NCI-H1417 treated with DMSO at 0.1 percent for 48 hours (cell line): ENCODE measurements at regions not wholly inside any gene's neighbourhood (a gene's known extent, or its start where the extent isn't known, plus 50 kb on each side); places are given as distances from the start of the nearest gene placed in this dataset.

Experiments used
- DNase-seq: peaks from one replicate; lab custom pipeline; 2025; lab: John Stamatoyannopoulos, UW

DNA sequence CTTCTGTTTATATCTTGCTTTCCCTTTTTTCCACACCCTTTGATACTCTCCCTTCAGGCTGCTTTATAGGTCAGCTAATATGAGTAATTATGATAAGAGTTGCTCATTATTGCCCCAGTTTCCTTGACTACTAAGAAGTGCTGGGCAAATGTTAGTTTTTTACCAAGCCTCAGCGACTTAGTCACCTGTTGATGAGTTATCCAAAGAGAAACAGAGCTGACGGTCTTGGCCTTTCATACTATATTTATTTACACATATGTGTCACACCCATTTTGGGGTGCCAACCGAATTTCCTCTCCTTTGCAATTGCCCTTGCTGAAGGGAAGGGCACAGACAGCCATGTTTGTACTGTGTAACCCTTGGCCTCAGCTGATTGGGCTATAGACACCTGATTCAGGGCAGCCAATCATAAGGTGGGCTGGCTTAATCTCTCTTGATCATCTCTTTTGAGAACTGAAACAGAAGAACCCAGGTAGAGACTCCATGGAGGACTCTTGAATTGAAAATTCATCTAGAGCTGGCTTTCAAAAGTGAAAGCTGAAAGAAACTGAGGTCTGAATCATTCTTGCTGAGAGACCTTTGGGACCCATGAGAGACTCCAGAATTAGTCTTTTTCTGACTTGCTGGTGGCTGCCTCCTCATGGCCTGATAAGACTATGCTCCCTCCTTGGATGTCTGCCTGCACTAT lies 111.7 kb upstream of the RPS6KA3 start:
- no peak for DNase-seq

DNA sequence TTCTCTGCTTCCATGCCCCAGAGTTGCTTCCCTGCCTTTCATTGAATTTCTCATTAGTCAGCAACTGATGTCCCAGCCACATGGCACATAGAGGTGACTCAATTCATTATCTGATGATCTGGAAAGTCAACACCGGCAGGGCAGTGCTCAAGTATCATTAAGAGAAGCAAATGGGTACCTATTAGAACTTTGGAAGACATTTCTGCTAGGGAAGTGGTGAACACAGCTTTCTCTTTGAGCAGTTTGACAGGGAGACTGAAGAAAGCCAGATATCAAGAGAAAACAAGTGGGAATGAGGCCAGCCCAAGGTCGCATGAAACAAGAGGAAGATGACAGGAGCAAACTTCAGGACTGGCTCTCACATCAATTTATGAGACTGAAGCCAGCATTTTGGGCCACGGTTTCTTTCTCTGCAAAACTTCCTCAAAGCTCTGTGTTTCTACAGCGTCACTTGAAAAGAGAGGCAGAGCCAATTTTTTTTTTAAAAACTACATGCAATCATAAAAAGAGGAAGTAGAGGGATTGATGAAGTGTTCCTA lies 108.3 kb upstream of the RPS6KA3 start:
- DNase-seq: no peak

DNA sequence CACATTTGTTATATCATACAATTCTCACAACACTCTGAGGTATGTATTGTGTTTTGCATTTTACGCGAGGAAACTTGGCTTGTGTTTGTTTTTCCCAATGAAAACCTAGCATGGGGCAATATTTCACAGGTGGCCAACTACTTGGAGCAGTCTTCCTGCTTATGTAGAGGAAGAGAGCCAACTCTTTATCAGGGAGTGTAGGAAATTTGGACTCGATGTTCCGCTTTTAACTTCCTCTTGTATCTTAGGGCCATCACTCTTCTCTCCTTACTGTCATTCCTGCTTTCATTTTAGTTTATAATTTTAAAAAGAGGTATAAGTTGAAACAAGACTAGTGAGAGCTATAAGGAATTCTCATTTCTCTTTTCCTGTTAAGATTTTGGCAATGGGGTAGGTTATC lies 107.7 kb upstream of the RPS6KA3 start:
- no peak for DNase-seq

DNA sequence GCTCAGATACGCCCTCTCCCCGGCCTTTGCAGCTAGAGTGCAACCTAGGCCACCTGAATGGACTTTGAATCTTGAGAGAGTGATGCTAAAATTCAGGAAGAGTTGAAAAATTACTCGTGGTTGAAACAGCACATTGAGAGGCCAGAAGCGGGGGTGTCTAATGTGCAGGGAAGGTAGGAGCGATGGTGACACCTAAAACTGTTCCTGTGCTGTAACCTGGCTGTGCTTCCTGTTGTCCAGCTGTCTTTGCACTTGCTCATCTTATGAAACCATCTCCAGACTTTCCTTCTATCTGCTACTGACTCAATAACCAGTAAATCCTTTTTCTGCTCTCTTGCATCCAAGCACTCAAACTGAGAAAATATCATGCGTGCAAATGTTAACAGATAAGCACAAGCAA lies 106.4 kb upstream of the RPS6KA3 start:
- DNase-seq: no peak

DNA sequence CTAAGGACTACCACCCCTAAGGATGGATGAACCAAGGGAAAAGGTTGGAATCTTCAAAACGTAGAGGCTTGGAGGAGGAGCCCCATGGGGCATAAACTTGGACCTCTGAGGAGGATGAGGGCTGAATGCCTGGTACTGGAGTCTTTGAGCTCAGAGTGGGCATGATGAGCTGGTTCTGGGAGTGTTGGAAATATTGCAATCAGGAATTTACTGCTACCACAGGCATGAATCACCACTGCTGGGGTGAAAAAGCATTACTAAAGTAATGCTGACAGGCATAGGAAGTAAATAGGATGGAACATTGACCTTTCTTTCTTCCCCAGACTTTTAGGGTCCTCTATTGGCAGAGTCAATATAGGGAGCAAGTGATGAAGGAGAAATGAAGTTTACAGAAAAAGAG lies 105.8 kb upstream of the RPS6KA3 start:
- no peak for DNase-seq

DNA sequence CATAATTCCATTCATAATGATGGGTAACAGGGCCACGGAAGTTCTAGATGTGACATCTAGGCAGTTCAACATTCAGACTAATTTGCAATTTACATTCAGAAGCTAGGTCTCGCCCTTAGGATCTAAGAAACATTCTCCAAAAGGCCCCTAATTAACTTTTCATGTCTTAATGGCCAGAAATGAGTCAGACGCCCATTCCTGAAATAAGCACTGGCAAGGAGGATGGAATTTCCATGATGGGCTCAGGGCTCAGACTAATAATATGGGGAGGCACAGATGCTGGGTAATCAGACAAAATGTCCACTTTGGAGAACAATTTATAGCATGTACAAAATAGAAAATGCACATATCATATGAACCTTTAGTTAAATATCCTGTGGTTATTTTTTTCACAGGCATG lies 102.8 kb upstream of the RPS6KA3 start:
- DNase-seq: no peak

DNA sequence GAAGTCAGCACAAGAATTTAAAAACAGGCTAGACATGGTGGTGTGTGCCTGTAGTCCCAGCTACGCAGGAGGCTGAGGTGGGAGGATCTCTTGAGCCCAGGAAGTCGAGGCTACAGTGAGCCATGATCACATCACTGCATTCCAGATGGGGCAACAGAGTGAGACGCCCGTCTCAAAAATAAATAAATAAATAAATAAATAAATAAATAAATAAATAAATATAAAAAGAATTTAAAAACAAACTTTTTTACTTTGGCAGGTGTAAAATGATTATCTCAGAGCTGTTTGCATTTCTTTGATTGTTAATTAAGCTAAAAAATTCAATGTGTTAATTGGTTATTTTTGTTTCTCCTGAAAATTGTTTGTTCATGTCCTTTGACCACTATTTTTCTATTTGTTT lies 97.5 kb upstream of the RPS6KA3 start:
- DNase-seq: no peak

DNA sequence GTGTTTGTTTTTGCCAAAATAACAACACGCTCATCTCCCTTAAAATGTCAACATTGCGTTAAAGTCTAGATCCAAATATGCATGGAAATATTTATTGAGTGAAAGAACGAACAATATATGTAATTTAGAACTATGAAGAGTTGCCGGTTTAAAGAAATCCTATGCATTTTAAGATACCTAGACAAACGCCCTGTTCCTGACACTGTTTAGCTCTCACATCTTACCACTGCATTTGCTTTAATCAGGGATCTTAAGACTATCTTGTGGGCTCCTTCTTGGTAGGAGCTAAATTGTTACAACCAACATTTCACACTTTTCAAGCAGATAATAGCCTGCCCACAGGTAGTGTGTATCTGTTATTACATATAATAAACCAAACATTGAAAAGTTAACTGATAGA lies 96.6 kb upstream of the RPS6KA3 start:
- DNase-seq: no peak

DNA sequence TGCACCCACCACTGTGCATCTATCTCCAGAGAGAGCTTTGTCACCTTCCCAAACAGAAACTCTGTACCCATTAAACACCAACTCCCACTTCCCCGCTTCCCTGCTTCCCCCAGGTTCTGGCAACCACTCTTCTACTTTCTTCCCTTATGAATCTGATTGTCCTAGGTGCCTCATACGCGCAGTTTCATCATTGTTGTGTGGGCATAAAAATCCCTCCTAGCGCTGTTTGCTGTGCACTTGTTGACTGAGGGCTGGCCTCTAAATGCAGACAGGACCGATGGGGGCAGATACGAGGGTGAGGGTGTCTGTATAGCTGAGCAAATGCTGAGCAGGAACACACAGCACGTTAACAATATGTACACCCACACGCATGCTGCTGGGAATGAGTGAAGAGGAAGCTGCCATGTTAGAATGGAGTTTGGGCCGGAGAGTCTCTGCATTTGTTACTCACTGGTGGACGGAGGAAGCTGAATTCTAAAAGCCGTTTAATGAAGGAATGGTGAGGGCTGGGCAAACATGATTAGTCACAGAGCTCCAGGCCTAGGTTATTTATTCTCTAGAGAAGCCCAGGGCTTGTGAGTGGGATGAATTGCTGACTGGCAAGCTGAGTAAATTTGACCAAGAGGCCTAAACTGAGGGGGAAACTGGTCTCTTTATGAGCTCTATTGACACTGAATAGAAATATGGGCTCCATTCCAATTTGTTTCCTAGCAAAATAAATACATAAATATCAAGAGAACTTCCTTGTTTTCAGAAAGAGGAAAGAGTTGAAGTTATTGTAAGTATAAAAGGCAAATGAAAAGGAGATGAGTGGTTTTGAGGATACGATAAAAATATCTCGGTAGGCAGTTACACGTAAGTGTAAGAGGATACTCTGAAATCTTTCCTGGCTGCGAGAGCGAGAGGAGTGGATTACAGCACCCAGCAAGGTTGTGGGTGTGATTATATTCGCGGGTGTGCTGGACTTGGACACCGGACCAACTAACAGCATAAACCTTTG lies 95.9 kb upstream of the RPS6KA3 start:
- DNase-seq: peak; percentile 67

DNA sequence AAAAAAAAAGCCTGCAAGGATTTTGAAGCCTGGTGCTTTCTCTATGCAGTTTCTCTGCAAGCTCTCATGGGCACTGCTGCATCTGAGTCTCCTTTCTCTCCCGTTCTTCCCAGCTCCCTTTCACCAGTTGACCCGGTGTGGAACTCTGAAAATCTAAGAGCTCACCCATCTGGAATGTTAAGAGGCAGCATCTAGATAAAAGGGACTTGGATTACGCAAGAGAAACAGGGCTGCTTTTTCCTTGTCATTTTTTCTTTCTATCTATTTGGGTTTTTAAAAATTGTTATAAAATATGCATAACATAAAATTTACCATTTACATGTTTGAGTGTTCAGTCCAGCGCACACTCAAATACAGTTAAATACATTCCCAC lies 95.2 kb upstream of the RPS6KA3 start:
- no peak for DNase-seq

DNA sequence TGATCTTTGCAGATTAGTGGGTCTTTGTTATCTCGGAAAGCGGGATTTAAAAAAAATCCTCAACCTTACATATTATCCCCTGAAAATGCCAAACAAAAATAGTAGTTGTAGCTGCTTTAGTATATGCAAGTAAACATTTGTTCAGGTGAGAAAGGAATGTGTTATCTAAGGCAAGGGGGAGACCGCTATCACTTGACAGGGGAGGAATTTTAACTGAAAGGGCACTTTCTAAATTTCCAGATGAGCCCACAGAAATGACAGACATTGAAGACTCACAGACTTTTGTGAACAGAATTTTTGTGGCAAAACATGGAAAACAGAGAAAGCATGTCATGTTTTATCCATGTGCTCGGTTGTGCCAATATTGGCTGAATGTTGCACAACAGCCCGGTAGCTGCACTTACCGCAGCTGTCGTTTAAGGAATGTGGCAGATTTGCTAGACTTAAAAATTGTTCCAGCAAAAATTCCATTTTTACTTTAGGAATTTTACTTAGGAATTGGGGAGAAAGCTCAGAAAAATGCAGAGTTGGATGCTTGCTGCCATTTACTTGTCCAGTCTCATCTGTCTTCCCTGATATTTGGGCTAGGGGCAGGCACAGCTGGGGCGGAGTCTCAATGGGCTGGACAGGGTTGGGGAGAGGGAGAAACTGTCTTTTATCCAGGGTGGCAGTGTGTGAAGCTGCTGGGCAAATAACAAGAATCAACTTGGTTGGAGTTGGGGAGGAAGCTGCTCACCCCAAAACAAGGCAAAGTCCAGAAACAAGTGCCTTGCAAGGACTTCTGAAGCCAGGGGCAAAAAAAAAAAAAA lies 94.6 kb upstream of the RPS6KA3 start:
- no peak for DNase-seq

DNA sequence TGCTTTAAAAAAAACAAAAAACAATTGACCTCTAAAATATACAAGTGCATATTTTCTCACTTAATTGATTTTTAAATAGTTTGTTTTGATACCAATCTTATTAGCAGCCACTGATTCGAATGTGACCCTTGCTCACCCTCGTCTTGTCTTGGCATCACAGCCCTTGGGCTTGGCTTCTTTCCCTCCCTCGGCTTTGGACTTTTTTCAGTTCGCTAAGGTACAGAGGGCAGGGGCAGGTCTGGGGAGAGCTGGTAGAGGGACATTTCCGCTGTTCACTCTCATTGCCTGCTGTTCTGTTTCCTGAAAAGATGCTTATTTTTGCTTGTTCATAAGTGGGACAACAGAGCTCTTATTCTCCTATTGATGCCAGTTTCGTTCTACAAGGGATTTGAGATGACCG lies 88.5 kb upstream of the RPS6KA3 start:
- no peak for DNase-seq

DNA sequence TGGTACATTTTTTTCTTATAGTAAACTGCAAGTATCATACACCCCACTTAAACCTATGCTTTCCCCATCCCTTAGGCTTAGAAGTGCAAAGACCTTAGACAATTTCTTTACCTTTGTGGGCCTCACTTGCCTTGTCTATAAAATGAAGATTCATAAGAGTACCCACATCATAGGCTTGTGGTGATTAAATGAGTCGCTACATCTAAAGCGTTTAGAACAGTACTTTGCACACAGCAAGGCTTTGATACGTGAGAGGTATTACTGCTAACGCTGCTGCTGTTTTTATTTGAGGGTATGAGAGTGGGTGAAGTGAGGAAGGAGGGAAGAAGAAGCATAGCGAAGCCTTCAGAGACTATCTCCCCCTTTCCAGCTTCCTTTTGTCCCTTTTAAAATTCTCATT lies 87.8 kb upstream of the RPS6KA3 start:
- no peak for DNase-seq

DNA sequence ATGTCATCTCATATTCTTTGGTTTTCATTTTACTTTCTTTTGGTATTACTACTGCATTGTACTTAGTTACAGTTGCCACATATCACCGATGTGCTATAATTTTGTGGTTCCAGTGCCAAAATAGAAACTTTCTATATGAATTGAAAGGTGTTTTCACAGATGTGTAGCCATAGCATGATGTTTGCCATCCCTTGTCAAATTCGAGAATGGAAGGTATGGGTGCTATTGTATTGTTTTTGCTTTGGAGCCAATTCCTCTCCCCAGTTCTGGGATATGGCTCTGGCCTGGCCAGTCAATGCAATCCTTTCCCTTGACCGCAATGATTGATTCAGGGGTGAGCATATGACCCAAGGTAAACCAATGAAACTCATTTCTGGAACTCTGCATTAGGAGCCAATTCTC lies 86.2 kb upstream of the RPS6KA3 start:
- DNase-seq: no peak

DNA sequence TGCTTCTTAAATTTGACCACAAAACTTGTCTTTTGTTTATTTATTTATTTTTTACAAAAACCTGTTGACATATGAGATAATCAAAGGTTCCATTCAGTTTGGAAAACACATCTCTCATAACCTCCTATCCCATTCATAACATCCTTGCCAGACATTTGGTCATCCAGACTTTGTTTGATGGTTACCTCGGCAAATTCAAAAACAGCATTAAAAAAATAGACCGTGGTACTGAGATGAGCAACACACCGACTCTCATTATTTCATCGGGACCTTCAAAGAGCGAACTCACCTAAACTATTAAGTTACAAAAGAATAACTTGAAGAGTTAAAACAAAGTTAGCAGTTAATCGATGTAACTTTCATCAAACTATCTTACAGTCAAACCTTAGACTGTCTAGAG lies 85.8 kb upstream of the RPS6KA3 start:
- DNase-seq: no peak

DNA sequence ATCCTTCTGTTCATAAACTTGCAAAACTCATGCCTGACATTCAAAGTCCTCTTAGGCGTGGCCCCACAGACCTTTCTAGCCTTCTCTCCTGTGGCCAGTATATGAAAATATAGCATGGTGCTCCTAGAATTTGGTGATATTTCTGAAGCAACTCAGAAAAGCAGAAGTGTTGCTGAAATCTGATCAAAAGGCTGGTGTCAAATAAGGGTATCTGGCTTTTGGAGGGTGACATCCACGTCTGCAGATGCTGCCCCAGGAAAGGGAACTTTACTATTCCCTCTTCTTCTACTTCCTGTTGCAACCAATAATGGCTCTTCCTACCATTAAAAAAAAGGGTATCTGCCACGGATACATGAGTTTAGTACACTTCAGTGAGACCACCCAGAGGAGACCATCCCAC lies 83.9 kb upstream of the RPS6KA3 start:
- DNase-seq: no peak

DNA sequence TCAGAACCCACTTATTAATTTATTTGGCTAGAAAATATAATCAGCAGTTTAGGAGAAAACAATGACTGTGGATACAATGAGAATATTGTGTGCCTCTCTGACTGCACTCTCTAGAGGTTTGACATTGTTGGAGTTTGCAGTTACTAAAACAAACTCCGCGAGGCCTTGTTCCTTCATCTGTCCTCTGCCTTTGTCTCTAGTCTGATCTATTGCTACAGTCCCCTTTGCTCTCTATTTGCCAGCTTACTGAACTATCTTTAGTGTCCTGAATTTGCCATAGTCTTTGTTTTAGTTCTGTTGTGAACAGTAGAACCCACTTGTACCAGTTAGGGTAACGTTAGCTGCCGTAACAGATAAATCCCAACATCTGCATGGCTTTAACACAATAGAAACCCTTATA lies 81.4 kb upstream of the RPS6KA3 start:
- DNase-seq: no peak

DNA sequence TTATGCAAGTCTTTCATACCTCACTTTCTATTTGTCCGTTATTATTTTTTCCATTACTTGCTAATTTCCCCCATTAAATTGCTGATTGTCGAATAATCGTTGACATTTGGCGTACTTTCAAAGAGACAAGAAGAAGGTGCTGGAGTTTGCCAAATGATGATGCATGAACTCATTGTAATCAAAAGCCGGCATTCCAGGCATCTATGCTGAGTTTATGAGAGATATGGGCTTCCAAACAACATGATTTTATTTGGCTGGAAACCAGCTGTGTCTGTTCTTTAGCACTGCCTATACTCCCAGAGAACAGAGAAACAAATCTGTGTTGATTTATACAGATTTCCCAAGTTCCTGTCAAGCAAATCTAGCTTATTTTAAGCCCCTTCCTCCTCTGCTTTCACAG lies 80.8 kb upstream of the RPS6KA3 start:
- DNase-seq: no peak

DNA sequence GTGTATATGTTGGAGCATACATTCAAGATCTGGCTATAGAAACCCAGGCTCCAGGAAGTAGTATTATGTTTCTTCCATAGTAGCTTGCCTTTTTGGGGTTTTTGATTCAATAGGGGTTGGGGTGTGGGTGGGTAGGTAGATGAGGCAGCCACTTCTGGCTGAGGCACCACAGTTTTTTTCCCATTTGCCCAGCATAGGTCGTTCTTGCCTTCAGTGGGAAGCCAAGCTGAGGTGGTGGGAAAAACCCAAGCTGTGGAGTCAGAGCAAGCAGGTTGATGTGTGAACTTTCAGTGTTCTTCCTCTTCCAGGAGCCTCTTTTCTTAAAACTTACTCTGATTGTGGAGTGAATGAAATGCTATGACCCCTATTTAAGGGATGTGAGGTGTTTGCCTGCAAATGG lies 67.0 kb upstream of the RPS6KA3 start:
- DNase-seq: no peak

DNA sequence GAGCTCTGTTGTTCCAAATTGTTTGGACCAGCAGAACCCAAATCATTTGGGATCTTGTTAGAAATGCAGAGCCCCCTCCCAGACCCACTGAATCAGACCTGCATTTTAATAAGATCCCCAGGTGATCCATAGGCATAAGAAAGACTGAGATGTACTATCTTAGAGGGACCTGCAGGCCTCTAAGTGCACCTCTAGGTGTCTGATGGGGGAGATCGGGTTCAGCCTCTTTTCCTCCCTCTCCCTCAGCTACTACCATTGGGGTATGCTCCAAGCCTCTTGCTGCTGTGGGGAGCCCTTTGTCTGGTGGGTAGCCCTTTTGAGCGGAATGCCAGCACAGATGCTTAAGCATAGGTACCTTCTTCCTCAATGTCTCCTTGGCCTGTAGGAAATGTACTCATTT lies 63.8 kb upstream of the RPS6KA3 start:
- DNase-seq: no peak

DNA sequence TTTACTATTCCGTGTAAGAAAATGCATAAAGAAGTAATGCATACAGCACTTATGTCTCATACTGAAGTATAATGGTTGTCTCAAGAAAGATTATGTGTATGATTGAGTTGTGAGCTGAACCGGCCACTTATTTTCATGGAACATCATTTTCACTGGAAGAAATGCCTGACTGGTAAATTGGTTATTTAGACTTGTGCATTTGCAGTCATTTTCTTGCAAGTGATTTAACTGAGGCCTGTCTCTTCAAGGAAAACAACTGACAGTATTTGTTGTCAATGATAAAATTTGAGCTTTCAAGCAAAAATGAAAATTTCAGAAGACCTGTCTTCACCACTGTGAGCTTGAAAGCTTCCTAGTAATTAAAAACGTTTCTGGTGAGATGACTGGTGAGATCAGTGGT lies 62.7 kb upstream of the RPS6KA3 start:
- DNase-seq: no peak

DNA sequence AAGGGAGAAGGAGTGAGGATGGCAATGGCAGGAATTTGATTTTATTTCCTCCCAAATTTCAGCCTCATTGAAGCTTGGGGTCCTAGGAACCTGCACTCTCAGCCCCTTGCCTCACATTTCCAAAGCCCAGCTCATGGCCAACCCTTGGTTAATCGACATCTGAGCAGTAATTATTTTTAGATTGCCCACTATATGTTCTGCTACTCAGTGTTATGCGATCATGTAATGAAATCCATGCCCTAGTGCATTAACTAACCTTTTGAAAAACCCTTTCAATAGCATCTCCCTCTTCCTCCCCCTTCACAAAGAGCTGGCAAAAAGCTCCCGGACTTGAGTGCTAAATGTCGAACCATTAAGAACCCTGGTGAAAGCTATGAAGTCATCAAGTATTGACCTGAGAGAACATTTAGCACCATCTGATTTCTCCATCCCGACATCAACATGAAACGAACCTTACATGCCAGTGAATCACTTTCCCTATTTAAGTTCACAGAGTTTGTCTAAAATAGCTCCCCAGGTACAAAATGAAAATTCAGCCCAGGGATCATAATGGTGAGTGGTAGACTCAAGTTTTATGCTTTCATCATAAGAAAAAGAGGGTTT lies 59.2 kb upstream of the RPS6KA3 start:
- DNase-seq: no peak
